ENCODE measurements at regions not wholly inside any gene's neighbourhood (a gene's known extent, or its start where the extent isn't known, plus 50 kb on each side); places are given as distances from the start of the nearest gene placed in this dataset.

DNA sequence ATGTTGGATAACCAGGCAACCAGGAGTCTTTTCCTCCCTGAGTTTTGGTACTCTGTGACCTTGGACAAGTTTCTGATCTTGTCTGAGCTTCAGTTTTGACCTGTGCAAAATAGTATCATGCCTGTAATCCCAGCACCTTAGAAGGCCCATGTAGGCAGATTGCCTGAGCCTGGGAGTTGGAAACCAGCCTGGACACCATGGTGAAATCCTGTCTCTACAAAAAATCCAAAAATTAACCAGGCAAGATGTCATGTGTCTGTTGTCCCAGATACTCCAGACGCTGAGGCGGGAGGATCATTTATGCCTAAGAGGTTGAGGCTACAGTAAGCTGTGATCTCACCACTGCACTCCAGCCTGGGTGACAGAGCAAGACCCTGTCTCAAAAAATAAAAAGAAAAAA is 114.8 kb downstream of the IL12A start:
- H3K4me1 ChIP-seq = no peaks in the 10 kb centered on the region
- no peaks in the 10 kb centered on the region for H3K9me3 ChIP-seq
- no peaks in the 10 kb centered on the region for H3K36me3 ChIP-seq
- H3K27ac ChIP-seq = no peak overlapping the region
- intact Hi-C loops (cut with DNase I) = no loop called here
- TF ChIP-seq, protein P1, sequence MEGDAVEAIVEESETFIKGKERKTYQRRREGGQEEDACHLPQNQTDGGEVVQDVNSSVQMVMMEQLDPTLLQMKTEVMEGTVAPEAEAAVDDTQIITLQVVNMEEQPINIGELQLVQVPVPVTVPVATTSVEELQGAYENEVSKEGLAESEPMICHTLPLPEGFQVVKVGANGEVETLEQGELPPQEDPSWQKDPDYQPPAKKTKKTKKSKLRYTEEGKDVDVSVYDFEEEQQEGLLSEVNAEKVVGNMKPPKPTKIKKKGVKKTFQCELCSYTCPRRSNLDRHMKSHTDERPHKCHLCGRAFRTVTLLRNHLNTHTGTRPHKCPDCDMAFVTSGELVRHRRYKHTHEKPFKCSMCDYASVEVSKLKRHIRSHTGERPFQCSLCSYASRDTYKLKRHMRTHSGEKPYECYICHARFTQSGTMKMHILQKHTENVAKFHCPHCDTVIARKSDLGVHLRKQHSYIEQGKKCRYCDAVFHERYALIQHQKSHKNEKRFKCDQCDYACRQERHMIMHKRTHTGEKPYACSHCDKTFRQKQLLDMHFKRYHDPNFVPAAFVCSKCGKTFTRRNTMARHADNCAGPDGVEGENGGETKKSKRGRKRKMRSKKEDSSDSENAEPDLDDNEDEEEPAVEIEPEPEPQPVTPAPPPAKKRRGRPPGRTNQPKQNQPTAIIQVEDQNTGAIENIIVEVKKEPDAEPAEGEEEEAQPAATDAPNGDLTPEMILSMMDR (IDR thresholded peaks at IDR 0.05) = no peak
- H3K27me3 ChIP-seq (ENCODE audit: low read depth) = no peaks in the 10 kb centered on the region
- no peak overlapping the region for H3K4me3 ChIP-seq
- no peak for DNase-seq
- ATAC-seq = no peak

DNA sequence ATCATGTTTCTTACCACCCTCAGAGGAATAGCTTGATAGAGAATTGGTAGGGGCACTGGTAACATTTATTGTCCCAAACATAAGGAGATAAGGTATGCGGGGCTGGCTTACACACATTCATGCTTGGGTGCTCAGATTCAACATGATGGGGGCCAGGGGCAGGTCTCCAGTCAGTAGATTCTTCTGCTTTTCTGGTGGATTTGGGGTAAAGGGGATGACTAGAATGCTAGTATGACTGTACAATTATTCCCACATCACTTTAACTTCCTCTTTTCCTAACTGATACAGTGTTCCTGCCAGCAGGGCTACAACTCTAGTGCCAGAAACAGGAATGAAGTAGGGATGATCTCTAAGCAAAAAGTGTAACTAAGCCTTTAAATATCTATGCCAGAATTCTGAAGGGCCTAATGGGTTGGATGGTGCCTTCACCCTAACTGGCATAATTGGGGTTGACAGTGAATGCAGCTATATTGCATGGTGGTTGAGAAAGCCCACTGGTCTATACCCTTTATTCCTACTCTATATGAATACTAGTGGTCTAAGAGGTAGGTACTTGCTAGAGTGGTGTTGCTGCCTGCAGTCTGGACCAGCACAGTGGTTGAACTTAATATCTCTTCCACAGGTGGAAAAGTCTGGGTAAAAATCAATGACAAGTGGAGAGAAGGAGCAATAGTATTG is 117.4 kb downstream of the IL12A start:
- no peaks in the 10 kb centered on the region for H3K9me3 ChIP-seq
- ATAC-seq (peak in 1 of 2 donors; percentile 51), DNase-seq (no peak)
- TF ChIP-seq, protein P1 (IDR thresholded peaks at IDR 0.05) = no peak
- intact Hi-C loops (cut with DNase I) = no loop called here
- H3K27ac ChIP-seq = no peak overlapping the region
- H3K36me3 ChIP-seq = no peaks in the 10 kb centered on the region
- no peak overlapping the region for H3K4me3 ChIP-seq
- H3K27me3 ChIP-seq (ENCODE audit: low read depth) = no peaks in the 10 kb centered on the region
- H3K4me1 ChIP-seq = no peaks in the 10 kb centered on the region

DNA sequence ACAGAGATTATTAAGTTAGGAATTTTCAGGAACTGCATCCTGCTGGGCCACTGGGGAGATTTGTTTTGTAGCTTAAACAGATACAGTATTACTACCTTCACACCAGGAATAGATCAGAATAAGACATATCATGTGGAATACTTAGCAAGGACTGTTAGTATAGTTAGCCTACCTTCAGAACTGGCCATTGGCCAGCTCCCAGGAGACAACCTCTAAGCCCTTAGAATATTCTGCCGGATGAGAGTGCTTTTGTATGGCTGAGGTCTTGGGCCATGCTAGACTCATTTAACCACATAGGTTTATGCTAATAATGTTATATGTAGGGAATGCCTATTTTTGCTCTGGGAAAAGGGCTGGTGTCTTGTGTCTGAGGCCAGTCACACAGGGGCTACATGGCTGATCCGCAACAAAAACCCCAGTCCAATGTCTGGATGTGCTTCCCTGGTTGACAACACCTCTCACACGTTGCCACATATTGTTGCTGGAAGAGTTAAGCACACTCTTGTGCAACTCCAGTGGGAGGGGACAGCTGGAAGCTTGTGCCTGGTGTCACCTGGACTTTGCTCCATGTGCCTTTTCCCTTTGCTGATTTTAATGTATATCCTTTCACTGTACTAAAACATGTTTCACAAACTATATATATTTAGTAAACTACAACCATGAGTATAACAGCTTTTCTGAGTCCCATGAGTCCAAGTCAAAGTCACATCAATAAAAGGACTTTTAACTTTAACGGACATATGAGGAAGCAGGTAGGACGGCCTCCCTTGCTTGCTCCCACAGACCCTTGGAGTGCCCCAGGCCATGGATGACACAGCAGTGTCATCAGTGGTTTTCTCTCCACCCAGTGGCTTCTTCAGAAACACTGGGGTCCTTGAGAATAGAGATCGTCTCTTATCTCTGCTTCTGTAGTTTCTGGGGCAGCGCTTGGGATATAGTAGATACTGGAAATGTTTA is 118.0 kb upstream of the C3orf80 start:
- ATAC-seq (peak; percentile 50 to 57), DNase-seq (no peak)
- Histone ChIP-seq H3K27me3 (ENCODE audit: low read depth) (no peaks in the 10 kb centered on the region), H3K36me3 (no peaks in the 10 kb centered on the region), H3K4me1 (peaks cover 9% of the 10 kb centered on the region), H3K9me3 (no peaks in the 10 kb centered on the region), H3K27ac (no peak overlapping the region), H3K4me3 (no peak overlapping the region)
- TF ChIP-seq, protein P1 (IDR thresholded peaks at IDR 0.05) = no peak
- intact Hi-C loops (cut with DNase I) = no loop called here

DNA sequence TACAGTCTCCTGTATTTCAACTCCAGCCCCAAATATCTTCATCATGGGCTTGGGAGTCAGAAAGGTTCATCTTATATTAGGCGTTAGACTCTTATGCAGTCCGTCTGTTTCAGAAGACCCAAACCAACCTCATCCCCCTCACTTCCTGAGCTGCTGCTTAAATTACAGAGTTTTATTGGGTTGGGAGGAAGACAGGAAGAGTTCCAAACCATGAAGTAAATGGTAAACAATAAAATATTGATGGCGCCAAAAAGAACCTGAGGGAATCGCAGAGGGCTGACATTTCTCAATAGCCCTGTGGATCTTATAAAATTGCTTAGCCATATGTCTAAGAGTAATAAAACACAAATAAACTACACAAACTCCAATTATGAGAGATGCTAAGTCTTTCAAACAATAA is 116.9 kb upstream of the C3orf80 start:
- Histone ChIP-seq H3K4me3 (no peak overlapping the region), H3K27me3 (ENCODE audit: low read depth) (no peaks in the 10 kb centered on the region), H3K36me3 (no peaks in the 10 kb centered on the region), H3K4me1 (peaks cover 11% of the 10 kb centered on the region), H3K27ac (no peak overlapping the region), H3K9me3 (no peaks in the 10 kb centered on the region)
- ATAC-seq (no peak), DNase-seq (no peak)
- TF ChIP-seq, protein P1 (IDR thresholded peaks at IDR 0.05) = no peak
- intact Hi-C loops (cut with DNase I) = no loop called here

DNA sequence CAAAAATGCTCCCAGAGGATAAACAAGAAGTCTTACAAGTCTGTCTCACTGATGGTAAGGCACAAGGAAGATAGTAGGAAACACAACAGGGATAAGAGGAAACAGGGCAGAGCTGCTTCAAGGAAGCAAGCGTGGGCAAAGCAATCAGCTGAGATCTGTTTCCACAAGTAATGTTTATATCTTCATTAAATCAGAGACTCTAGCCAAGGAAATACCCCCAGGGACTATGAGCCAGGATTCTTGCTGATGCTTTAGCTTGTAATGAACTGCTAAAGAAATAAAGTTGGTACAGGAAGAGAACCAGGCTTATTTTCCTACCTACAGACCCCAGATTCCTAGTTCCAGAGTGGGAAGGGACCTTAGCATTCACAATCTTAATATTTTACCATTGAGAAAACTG is 112.7 kb upstream of the C3orf80 start:
- TF ChIP-seq, protein P1 (IDR thresholded peaks at IDR 0.05) = no peak
- no peak overlapping the region for H3K4me3 ChIP-seq
- DNase-seq (no peak), ATAC-seq (no peak)
- intact Hi-C loops (cut with DNase I) = no loop called here
- H3K9me3 ChIP-seq = no peaks in the 10 kb centered on the region
- H3K4me1 ChIP-seq = peaks cover 11% of the 10 kb centered on the region
- no peaks in the 10 kb centered on the region for H3K36me3 ChIP-seq
- H3K27me3 ChIP-seq (ENCODE audit: low read depth) = no peaks in the 10 kb centered on the region
- no peak overlapping the region for H3K27ac ChIP-seq

Data from lower lobe of right lung (tissue), 2 donors.